CD4-positive, alpha-beta memory T cell (primary cell): ENCODE measurements at regions not wholly inside any gene's neighbourhood (a gene's known extent, or its start where the extent isn't known, plus 50 kb on each side); places are given as distances from the start of the nearest gene placed in this dataset.

Experiments
- CTCF ChIA-PET: fragments of 350-600 bp; sonication (Branson Sonifier 250); formaldehyde crosslinking; loops from one replicate; lab custom pipeline; 2021; ENCODE audit warnings: inconsistent platforms; ENCODE audit not compliant: partially characterized antibody; lab: Charles Lee
- POLR2A ChIA-PET: fragments of 350-600 bp; sonication (Branson Sonifier 250); formaldehyde crosslinking; loops from one replicate; lab custom pipeline; 2021; ENCODE audit not compliant: partially characterized antibody; lab: Charles Lee
- DNase-seq, 5 donors: peaks; one replicate each; pipeline versions ENCODE4 v3.0.0 to v3.0.0-alpha.2; 2020 to 2022; ENCODE audit warnings: mixed read lengths in 1 of 5
- H3K27ac ChIP-seq: one replicate; pipeline ENCODE4 v1.7.0; 2013; ENCODE audit warnings: low read depth, low read length
- H3K27me3 ChIP-seq: 2 replicates; pipeline ENCODE4 v1.7.0; 2013; ENCODE audit warnings: mild to moderate bottlenecking, low read length, moderate library complexity; ENCODE audit not compliant: insufficient read depth
- H3K36me3 ChIP-seq: 2 replicates; pipeline ENCODE4 v1.7.0; 2013; ENCODE audit warnings: mild to moderate bottlenecking, low read length, moderate library complexity; ENCODE audit not compliant: insufficient read depth
- H3K4me1 ChIP-seq: 2 replicates; pipeline ENCODE4 v1.7.0; 2013; ENCODE audit warnings: mild to moderate bottlenecking, low read length, moderate library complexity; ENCODE audit not compliant: insufficient read depth
- H3K4me3 ChIP-seq, 2 donors: one replicate each; pipeline ENCODE4 v1.7.0; 2013; ENCODE audit warnings: low read length in 2 of 2, mild to moderate bottlenecking in 1 of 2
- H3K9me3 ChIP-seq, 2 donors: one replicate each; pipeline ENCODE4 v1.7.0; 2013; ENCODE audit warnings: low read length in 2 of 2, control low read depth in 1 of 2; ENCODE audit not compliant: control insufficient read depth in 1 of 2
- H3K27ac Mint-ChIP-seq, 7 donors: one replicate each; pipeline ENCODE4 v1.8.0; 2020 to 2021; ENCODE audit warnings: mixed read lengths in 7 of 7, mild to moderate bottlenecking in 6 of 7, inconsistent platforms in 3 of 7, moderate library complexity in 3 of 7
- H3K27me3 Mint-ChIP-seq, 2 donors: one replicate each; pipeline ENCODE4 v1.8.0; 2020 to 2021; ENCODE audit warnings: mixed read lengths in 2 of 2
- H3K36me3 Mint-ChIP-seq, 2 donors: one replicate each; pipeline ENCODE4 v1.8.0; 2020 to 2021; ENCODE audit warnings: mixed read lengths in 2 of 2, inconsistent platforms in 1 of 2, mild to moderate bottlenecking in 1 of 2
- H3K4me1 Mint-ChIP-seq, 4 donors: one replicate each; pipeline ENCODE4 v1.8.0; 2020 to 2021; ENCODE audit warnings: mixed read lengths in 4 of 4, mild to moderate bottlenecking in 1 of 4
- H3K4me3 Mint-ChIP-seq, 8 donors: one replicate each; pipeline ENCODE4 v1.8.0; 2020 to 2021; ENCODE audit warnings: mixed read lengths in 8 of 8, mild to moderate bottlenecking in 7 of 8, moderate library complexity in 6 of 8, inconsistent platforms in 3 of 8
- H3K9me3 Mint-ChIP-seq, 8 donors: one replicate each; pipeline ENCODE4 v1.8.0; 2020 to 2021; ENCODE audit warnings: mixed read lengths in 8 of 8, mild to moderate bottlenecking in 5 of 8, inconsistent platforms in 3 of 8, moderate library complexity in 1 of 8
- intact Hi-C: fragments of 100-400 bp; cut with micrococcal nuclease; formaldehyde crosslinking; loops from one replicate; pipeline ENCODE4 v1.15.1; 2023

GRCh38 chr1:5619469-5619868 is 372.8 kb downstream of the NPHP4 start:
- no peak for DNase-seq
- Histone ChIP-seq H3K4me3 (no peak overlapping the region), H3K27me3 (no peaks in the 10 kb centered on the region), H3K9me3 (no peaks in the 10 kb centered on the region), H3K4me1 (no peaks in the 10 kb centered on the region), H3K36me3 (no peaks in the 10 kb centered on the region), H3K27ac (no peak overlapping the region)
- peaks cover 25 to 44% of the 10 kb centered on the region in 2 donors for H3K27me3 Mint-ChIP-seq
- H3K27ac Mint-ChIP-seq, result no peak overlapping the region
- intact Hi-C loops, result no loop called here
- no peaks in the 10 kb centered on the region for H3K4me1 Mint-ChIP-seq
- no peak overlapping the region for H3K4me3 Mint-ChIP-seq
- peaks cover 0 to 2% (median 0%) of the 10 kb centered on the region in 8 donors for H3K9me3 Mint-ChIP-seq
- H3K36me3 Mint-ChIP-seq, result no peaks in the 10 kb centered on the region
- ChIA-PET POLR2A (no interaction called here), CTCF (no interaction called here)

DNA sequence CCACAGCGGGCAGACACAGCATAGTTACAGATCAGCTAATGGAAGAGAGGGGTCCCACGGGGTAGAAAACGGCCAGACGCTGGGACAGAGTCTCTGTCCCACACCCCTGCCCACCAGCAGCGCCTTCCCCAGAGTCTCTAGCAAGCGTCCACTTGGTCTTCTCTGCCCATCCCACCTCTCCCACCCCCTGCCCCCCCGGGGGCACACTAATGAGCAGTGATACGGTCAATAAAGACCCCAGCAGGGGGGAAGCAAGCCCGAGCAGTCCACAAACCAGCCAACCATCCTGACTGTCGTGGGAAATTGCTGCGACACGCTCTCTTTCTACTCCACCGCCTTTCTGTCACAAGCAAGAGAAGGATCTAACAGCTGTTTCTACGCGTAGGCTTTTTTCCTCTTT is 374.7 kb downstream of the NPHP4 start:
- CTCF ChIA-PET, result no interaction called here
- intact Hi-C loops, result no loop called here
- Histone ChIP-seq H3K27me3 (no peaks in the 10 kb centered on the region), H3K9me3 (no peaks in the 10 kb centered on the region), H3K4me3 (no peak overlapping the region), H3K4me1 (no peaks in the 10 kb centered on the region), H3K27ac (no peak overlapping the region), H3K36me3 (no peaks in the 10 kb centered on the region)
- Mint-ChIP-seq H3K4me1 (no peaks in the 10 kb centered on the region), H3K27me3 (peaks cover 31 to 57% of the 10 kb centered on the region in 2 donors), H3K9me3 (peaks cover 0 to 4% (median 0%) of the 10 kb centered on the region in 8 donors), H3K27ac (no peak overlapping the region), H3K36me3 (no peaks in the 10 kb centered on the region), H3K4me3 (no peak overlapping the region)
- POLR2A ChIA-PET, result no interaction called here
- no peak for DNase-seq

DNA sequence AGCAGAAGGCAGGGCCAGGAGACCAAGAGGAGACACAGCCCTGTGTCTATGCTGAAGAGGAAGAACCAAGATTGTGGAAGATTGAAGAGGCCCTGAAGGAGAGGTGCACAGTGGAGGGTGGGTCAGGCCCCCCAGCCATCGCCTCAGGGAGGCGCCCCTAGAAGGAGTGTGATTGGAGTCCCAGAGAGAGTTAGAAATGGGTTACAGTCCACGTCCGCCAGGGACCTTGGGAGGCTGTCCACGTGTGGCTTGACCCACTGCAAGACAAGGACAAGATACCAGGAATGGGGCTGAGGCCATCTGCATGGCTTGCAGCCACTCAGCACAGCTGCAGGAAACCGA is 375.1 kb downstream of the NPHP4 start:
- Histone ChIP-seq H3K27me3 (no peaks in the 10 kb centered on the region), H3K4me1 (no peaks in the 10 kb centered on the region), H3K27ac (no peak overlapping the region), H3K36me3 (no peaks in the 10 kb centered on the region), H3K9me3 (no peaks in the 10 kb centered on the region), H3K4me3 (no peak overlapping the region)
- H3K27ac Mint-ChIP-seq, result no peak overlapping the region
- H3K36me3 Mint-ChIP-seq, result no peaks in the 10 kb centered on the region
- intact Hi-C loops, result no loop called here
- no peak overlapping the region for H3K4me3 Mint-ChIP-seq
- no peak for DNase-seq
- POLR2A ChIA-PET, result no interaction called here
- no peaks in the 10 kb centered on the region for H3K4me1 Mint-ChIP-seq
- CTCF ChIA-PET, result no interaction called here
- peaks cover 0 to 4% (median 0%) of the 10 kb centered on the region in 8 donors for H3K9me3 Mint-ChIP-seq
- peaks cover 31 to 56% of the 10 kb centered on the region in 2 donors for H3K27me3 Mint-ChIP-seq

GRCh38 chr1:5616366-5617178 is 375.7 kb downstream of the NPHP4 start:
- POLR2A ChIA-PET, result no interaction called here
- H3K9me3 Mint-ChIP-seq, result peaks cover 0 to 4% (median 0%) of the 10 kb centered on the region in 8 donors
- H3K27me3 Mint-ChIP-seq, result peaks cover 31 to 57% of the 10 kb centered on the region in 2 donors
- no peaks in the 10 kb centered on the region for H3K4me1 ChIP-seq
- DNase-seq, result no peak
- H3K36me3 ChIP-seq, result no peaks in the 10 kb centered on the region
- no peaks in the 10 kb centered on the region for H3K9me3 ChIP-seq
- H3K27me3 ChIP-seq, result no peaks in the 10 kb centered on the region
- no peaks in the 10 kb centered on the region for H3K4me1 Mint-ChIP-seq
- no peak overlapping the region for H3K4me3 Mint-ChIP-seq
- CTCF ChIA-PET, result no interaction called here
- no peak overlapping the region for H3K4me3 ChIP-seq
- H3K36me3 Mint-ChIP-seq, result no peaks in the 10 kb centered on the region
- no peak overlapping the region for H3K27ac ChIP-seq
- intact Hi-C loops, result no loop called here
- no peak overlapping the region for H3K27ac Mint-ChIP-seq

DNA sequence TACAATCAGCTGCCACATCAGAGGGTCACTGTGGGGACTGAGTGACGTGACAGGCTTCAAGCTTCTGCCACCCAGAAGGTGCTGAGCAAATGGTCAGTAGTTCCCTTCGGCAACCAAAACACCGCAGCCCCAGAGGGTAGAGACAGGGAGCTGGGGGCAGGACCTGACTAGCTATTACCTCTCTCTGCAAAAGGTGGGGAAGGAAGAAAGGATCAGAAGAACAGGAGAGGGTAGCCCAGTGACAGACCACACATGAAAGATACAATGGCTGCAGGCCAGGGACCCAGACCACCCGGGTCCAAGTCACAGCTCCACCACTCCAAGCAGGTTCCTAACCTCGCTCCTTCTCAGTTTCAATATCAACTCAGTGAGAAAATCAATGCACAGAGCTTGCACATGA is 377.1 kb downstream of the NPHP4 start:
- ChIA-PET CTCF (no interaction called here), POLR2A (no interaction called here)
- Histone ChIP-seq H3K9me3 (no peaks in the 10 kb centered on the region), H3K4me1 (no peaks in the 10 kb centered on the region), H3K36me3 (no peaks in the 10 kb centered on the region), H3K27ac (no peak overlapping the region), H3K27me3 (no peaks in the 10 kb centered on the region), H3K4me3 (no peak overlapping the region)
- H3K36me3 Mint-ChIP-seq, result no peaks in the 10 kb centered on the region
- DNase-seq, result no peak
- no peak overlapping the region for H3K27ac Mint-ChIP-seq
- H3K4me1 Mint-ChIP-seq, result no peaks in the 10 kb centered on the region
- no peak overlapping the region for H3K4me3 Mint-ChIP-seq
- H3K9me3 Mint-ChIP-seq, result peaks cover 0 to 5% (median 2%) of the 10 kb centered on the region in 8 donors
- peaks cover 29 to 64% of the 10 kb centered on the region in 2 donors for H3K27me3 Mint-ChIP-seq
- intact Hi-C loops, result no loop called here

DNA sequence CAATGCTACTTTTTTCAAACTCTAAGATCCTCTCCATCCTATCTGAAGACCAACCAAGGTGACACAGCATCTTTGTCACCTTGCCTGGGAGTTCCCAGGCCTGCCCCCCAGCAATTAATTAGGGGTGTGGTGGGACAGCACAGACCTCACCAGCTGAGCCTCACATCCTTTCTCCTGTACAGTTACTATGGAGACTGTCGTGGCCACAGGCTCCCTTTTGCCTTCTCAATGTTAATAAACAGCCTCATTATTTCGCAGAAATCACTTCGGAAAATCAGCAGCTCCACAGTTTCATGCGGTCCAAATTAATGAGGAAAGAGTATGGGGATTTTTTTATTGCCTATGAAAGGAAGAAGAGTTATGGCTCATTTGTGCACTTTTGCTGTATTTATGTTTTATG is 378.3 kb downstream of the NPHP4 start:
- CTCF ChIA-PET, result no interaction called here

DNA sequence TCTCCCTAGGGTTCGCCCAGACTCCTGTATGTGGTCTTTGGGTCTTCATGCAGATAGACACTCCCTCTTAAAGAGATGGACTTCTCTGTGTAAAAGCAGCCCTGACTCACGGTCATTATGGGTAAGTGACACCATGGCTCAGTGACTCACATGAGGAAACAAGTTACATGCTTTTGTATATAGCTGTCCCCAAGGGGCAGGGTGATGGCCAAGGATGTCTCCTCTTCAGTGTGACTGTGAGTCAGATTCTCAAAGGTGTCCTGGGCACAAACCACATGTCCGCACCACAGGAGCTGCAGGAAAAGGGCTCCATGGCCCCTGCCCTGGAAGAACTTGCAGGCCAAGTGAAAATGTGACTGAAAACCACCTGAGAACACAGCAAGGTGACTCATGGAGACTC is 380.4 kb downstream of the NPHP4 start:
- ChIA-PET CTCF (no interaction called here), POLR2A (no interaction called here)
- DNase-seq, result no peak

More for the DNA sequence above, 378.3 kb downstream of the NPHP4 start:
- no peaks in the 10 kb centered on the region for H3K4me1 Mint-ChIP-seq
- H3K27ac Mint-ChIP-seq, result no peak overlapping the region
- H3K4me3 ChIP-seq, result no peak overlapping the region
- H3K9me3 Mint-ChIP-seq, result peaks cover 0 to 16% (median 7%) of the 10 kb centered on the region in 8 donors
- H3K36me3 Mint-ChIP-seq, result no peaks in the 10 kb centered on the region
- H3K9me3 ChIP-seq, result no peaks in the 10 kb centered on the region
- intact Hi-C loops, result no loop called here
- no peak for DNase-seq
- POLR2A ChIA-PET, result no interaction called here
- no peak overlapping the region for H3K4me3 Mint-ChIP-seq
- no peaks in the 10 kb centered on the region for H3K27me3 ChIP-seq
- H3K4me1 ChIP-seq, result no peaks in the 10 kb centered on the region
- H3K36me3 ChIP-seq, result no peaks in the 10 kb centered on the region
- H3K27me3 Mint-ChIP-seq, result peaks cover 26 to 57% of the 10 kb centered on the region in 2 donors
- no peak overlapping the region for H3K27ac ChIP-seq

More for the DNA sequence above, 380.4 kb downstream of the NPHP4 start:
- no peaks in the 10 kb centered on the region for H3K4me1 ChIP-seq
- intact Hi-C loops, result no loop called here
- H3K4me3 ChIP-seq, result no peak overlapping the region
- peaks cover 2% of the 10 kb centered on the region for H3K27me3 ChIP-seq
- Mint-ChIP-seq H3K27me3 (peaks cover 18 to 44% of the 10 kb centered on the region in 2 donors), H3K36me3 (no peaks in the 10 kb centered on the region), H3K27ac (no peak overlapping the region), H3K4me3 (no peak overlapping the region), H3K4me1 (no peaks in the 10 kb centered on the region), H3K9me3 (peaks cover 0 to 29% (median 6%) of the 10 kb centered on the region in 8 donors)
- no peak overlapping the region for H3K27ac ChIP-seq
- H3K36me3 ChIP-seq, result no peaks in the 10 kb centered on the region
- H3K9me3 ChIP-seq, result no peaks in the 10 kb centered on the region
